Occipital lobe (tissue), 1 donor: ENCODE measurements at regions not wholly inside any gene's neighbourhood (a gene's known extent, or its start where the extent isn't known, plus 50 kb on each side); places are given as distances from the start of the nearest gene placed in this dataset.

Experiments used
- DNase-seq: peaks from one replicate; lab custom pipeline; 2025; lab: John Stamatoyannopoulos, UW

- DNase-seq: no peak
Observed at GRCh38 chr4:180207921-180208320, 2035.3 kb upstream of the TENM3 start.

- DNase-seq: no peak
Observed at GRCh38 chr4:180217070-180217469, 2026.1 kb upstream of the TENM3 start.

- DNase-seq: no peak
Observed at GRCh38 chr4:180219080-180219479, 2024.1 kb upstream of the TENM3 start.

- DNase-seq: no peak
Observed at GRCh38 chr4:180225977-180226376, 2017.2 kb upstream of the TENM3 start.

GRCh38 chr4:180234730-180235129 is 2008.5 kb upstream of the TENM3 start:
- DNase-seq: no peak

GRCh38 chr4:180240670-180241069 is 2002.5 kb upstream of the TENM3 start:
- no peak for DNase-seq

GRCh38 chr4:180253419-180253818 is 1989.8 kb upstream of the TENM3 start:
- DNase-seq: no peak

GRCh38 chr4:180261346-180261745 is 1981.9 kb upstream of the TENM3 start:
- DNase-seq: no peak

- DNase-seq: no peak
Observed at GRCh38 chr4:180280076-180280475, 1963.1 kb upstream of the TENM3 start.

GRCh38 chr4:180280726-180281297 is 1962.4 kb upstream of the TENM3 start:
- DNase-seq: no peak

GRCh38 chr4:180281724-180282123 is 1961.5 kb upstream of the TENM3 start:
- DNase-seq: no peak

- no peak for DNase-seq
Observed at GRCh38 chr4:180284267-180284666, 1958.9 kb upstream of the TENM3 start.

GRCh38 chr4:180285796-180286195 is 1957.4 kb upstream of the TENM3 start:
- no peak for DNase-seq

- no peak for DNase-seq
Observed at GRCh38 chr4:180292339-180292738, 1950.9 kb upstream of the TENM3 start.

- DNase-seq: no peak
Observed at GRCh38 chr4:180296036-180296599, 1947.1 kb upstream of the TENM3 start.

GRCh38 chr4:180304321-180304720 is 1938.9 kb upstream of the TENM3 start:
- no peak for DNase-seq

GRCh38 chr4:180310616-180311015 is 1932.6 kb upstream of the TENM3 start:
- no peak for DNase-seq

- DNase-seq: no peak
Observed at GRCh38 chr4:180314972-180315371, 1928.2 kb upstream of the TENM3 start.

GRCh38 chr4:180330521-180330920 is 1912.7 kb upstream of the TENM3 start:
- no peak for DNase-seq

GRCh38 chr4:180333162-180333561 is 1910.0 kb upstream of the TENM3 start:
- no peak for DNase-seq

- no peak for DNase-seq
Observed at GRCh38 chr4:180335566-180335965, 1907.6 kb upstream of the TENM3 start.

GRCh38 chr4:180336494-180337090 is 1906.6 kb upstream of the TENM3 start:
- DNase-seq: no peak

- DNase-seq: no peak
Observed at GRCh38 chr4:180341926-180342325, 1901.3 kb upstream of the TENM3 start.
